Panc1 (cell line): ENCODE measurements at regions not wholly inside any gene's neighbourhood (a gene's known extent, or its start where the extent isn't known, plus 50 kb on each side); places are given as distances from the start of the nearest gene placed in this dataset.

Experiments used
- ATAC-seq: fragments of 200-7000 bp; cut with Tn5 transposase; 2 replicates; pipeline ENCODE4 v1.9.1; 2020; ENCODE audit warnings: mild to moderate bottlenecking, moderate library complexity
- BruUV-seq: library from RNA; stranded (reverse); fragments of 400-500 nt; replicated peaks from 2 replicates; lab custom pipeline; 2021; lab: Mats Ljungman, UMichigan
- CTCF ChIA-PET: fragments of 300-600 bp; sonication (Branson Sonifier 250); formaldehyde crosslinking; loops from one replicate; lab custom pipeline; 2022; ENCODE audit warnings: antibody characterized with exemption; lab: Charles Lee
- POLR2A ChIA-PET: fragments of 300-600 bp; sonication (Branson Sonifier 250); formaldehyde crosslinking; loops from one replicate; lab custom pipeline; 2022; ENCODE audit warnings: antibody characterized with exemption; lab: Charles Lee
- DNase-seq: peaks from one replicate; pipeline ENCODE4 v3.0.0-alpha.2; 2010; ENCODE audit warnings: low read depth, low spot score
- H3K27ac ChIP-seq: 2 replicates; pipeline ENCODE4 v1.5.1; 2011; ENCODE audit warnings: mild to moderate bottlenecking, low read length, inconsistent platforms
- H3K27me3 ChIP-seq: fragments of 200-500 bp; sonication (Bioruptor generic); 2 replicates; pipeline ENCODE4 v1.6.0; 2014; ENCODE audit warnings: low read length, inconsistent platforms; ENCODE audit not compliant: control insufficient read depth, insufficient read depth
- H3K36me3 ChIP-seq: fragments of 200-500 bp; sonication (Bioruptor generic); 2 replicates; pipeline ENCODE4 v1.5.1; 2014; ENCODE audit warnings: inconsistent platforms, mild to moderate bottlenecking, low read length, moderate library complexity; ENCODE audit not compliant: control insufficient read depth, insufficient read depth
- H3K4me1 ChIP-seq: 2 replicates; pipeline ENCODE4 v1.5.1; 2011; ENCODE audit warnings: inconsistent platforms, mild to moderate bottlenecking, low read length, moderate library complexity; ENCODE audit not compliant: control insufficient read depth, insufficient read depth
- H3K4me3 ChIP-seq, 2 experiments: 2 replicates each; pipeline ENCODE4 v1.5.1; 2011 to 2012; ENCODE audit warnings: low read depth in 2 of 2, low read length in 2 of 2, mild to moderate bottlenecking in 2 of 2, inconsistent platforms in 1 of 2, moderate library complexity in 1 of 2
- H3K9me3 ChIP-seq: fragments of 200-500 bp; sonication (Bioruptor generic); 2 replicates; pipeline ENCODE4 v1.5.1; 2014; ENCODE audit warnings: low read depth, mild to moderate bottlenecking, inconsistent platforms, low read length, moderate library complexity; ENCODE audit not compliant: control insufficient read depth, insufficient read depth
- POLR2AphosphoS5 ChIP-seq: IDR thresholded peaks from 2 replicates; pipeline ENCODE4 v1.6.1; 2012; ENCODE audit warnings: mild to moderate bottlenecking, low read depth, low read length, moderate library complexity
- SIN3A ChIP-seq: IDR thresholded peaks from 2 replicates; pipeline ENCODE4 v1.6.1; 2012; ENCODE audit warnings: low read depth, mild to moderate bottlenecking, low read length, moderate library complexity, borderline replicate concordance; ENCODE audit not compliant: insufficient read depth
- TCF7L2 ChIP-seq: IDR thresholded peaks from 2 replicates; pipeline ENCODE4 v1.6.1; 2011; ENCODE audit warnings: mild to moderate bottlenecking, low read depth, low read length, inconsistent platforms
- in situ Hi-C: cut with HindIII; loops from 2 replicates; pipeline ENCODE4 v1.10.0; 2016; ENCODE audit warnings: low sequenced_read_pairs, low pct_unique_long_range_greater_than_20kb
- intact Hi-C: fragments of 100-400 bp; cut with micrococcal nuclease; formaldehyde crosslinking; loops from one replicate; pipeline ENCODE4 v1.10.0; 2022; ENCODE audit not compliant: unreplicated experiment
- TF ChIP-seq, protein P1 (sequence below), 2 experiments: IDR thresholded peaks; 2 replicates each; pipeline ENCODE4 v1.6.1; 2011 to 2012; ENCODE audit warnings: low read depth in 2 of 2, control low read depth in 1 of 2, low read length in 1 of 2, mild to moderate bottlenecking in 1 of 2, moderate library complexity in 1 of 2; ENCODE audit not compliant: insufficient read depth in 1 of 2
- TF ChIP-seq, protein P2 (sequence below): fragments of 450-650 bp; IDR thresholded peaks from 2 replicates; pipeline ENCODE4 v1.5.1; 2017; ENCODE audit warnings: mild to moderate bottlenecking

- H3K4me3 ChIP-seq = no peak overlapping the region
- ATAC-seq (no peak), DNase-seq (no peak)
- intact Hi-C loops (no loop called here), in situ Hi-C loops (no loop called here)
- CTCF ChIA-PET = no interaction called here
- POLR2A ChIA-PET = no interaction called here
- H3K27me3 ChIP-seq = no peaks in the 10 kb centered on the region
- no peak overlapping the region for H3K27ac ChIP-seq
- BruUV-seq = no TSS peak
- H3K36me3 ChIP-seq = no peaks in the 10 kb centered on the region
- H3K4me1 ChIP-seq = no peaks in the 10 kb centered on the region
- no peaks in the 10 kb centered on the region for H3K9me3 ChIP-seq
- TF ChIP-seq, protein P1, sequence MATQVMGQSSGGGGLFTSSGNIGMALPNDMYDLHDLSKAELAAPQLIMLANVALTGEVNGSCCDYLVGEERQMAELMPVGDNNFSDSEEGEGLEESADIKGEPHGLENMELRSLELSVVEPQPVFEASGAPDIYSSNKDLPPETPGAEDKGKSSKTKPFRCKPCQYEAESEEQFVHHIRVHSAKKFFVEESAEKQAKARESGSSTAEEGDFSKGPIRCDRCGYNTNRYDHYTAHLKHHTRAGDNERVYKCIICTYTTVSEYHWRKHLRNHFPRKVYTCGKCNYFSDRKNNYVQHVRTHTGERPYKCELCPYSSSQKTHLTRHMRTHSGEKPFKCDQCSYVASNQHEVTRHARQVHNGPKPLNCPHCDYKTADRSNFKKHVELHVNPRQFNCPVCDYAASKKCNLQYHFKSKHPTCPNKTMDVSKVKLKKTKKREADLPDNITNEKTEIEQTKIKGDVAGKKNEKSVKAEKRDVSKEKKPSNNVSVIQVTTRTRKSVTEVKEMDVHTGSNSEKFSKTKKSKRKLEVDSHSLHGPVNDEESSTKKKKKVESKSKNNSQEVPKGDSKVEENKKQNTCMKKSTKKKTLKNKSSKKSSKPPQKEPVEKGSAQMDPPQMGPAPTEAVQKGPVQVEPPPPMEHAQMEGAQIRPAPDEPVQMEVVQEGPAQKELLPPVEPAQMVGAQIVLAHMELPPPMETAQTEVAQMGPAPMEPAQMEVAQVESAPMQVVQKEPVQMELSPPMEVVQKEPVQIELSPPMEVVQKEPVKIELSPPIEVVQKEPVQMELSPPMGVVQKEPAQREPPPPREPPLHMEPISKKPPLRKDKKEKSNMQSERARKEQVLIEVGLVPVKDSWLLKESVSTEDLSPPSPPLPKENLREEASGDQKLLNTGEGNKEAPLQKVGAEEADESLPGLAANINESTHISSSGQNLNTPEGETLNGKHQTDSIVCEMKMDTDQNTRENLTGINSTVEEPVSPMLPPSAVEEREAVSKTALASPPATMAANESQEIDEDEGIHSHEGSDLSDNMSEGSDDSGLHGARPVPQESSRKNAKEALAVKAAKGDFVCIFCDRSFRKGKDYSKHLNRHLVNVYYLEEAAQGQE (IDR thresholded peaks at IDR 0.05; ENCODE audit: insufficient read depth in 1 of 2, low read depth in 2 of 2, low read length in 1 of 2) = no peak
- TF ChIP-seq, protein P2, sequence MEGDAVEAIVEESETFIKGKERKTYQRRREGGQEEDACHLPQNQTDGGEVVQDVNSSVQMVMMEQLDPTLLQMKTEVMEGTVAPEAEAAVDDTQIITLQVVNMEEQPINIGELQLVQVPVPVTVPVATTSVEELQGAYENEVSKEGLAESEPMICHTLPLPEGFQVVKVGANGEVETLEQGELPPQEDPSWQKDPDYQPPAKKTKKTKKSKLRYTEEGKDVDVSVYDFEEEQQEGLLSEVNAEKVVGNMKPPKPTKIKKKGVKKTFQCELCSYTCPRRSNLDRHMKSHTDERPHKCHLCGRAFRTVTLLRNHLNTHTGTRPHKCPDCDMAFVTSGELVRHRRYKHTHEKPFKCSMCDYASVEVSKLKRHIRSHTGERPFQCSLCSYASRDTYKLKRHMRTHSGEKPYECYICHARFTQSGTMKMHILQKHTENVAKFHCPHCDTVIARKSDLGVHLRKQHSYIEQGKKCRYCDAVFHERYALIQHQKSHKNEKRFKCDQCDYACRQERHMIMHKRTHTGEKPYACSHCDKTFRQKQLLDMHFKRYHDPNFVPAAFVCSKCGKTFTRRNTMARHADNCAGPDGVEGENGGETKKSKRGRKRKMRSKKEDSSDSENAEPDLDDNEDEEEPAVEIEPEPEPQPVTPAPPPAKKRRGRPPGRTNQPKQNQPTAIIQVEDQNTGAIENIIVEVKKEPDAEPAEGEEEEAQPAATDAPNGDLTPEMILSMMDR = no peak
- no peak for TF ChIP-seq SIN3A
- no peak for TF ChIP-seq TCF7L2
- TF ChIP-seq POLR2AphosphoS5 = no peak
Measured at GRCh38 chr7:41000042-41000441, 702.8 kb downstream of the INHBA start.

GRCh38 chr7:40996233-40996677 lies 706.6 kb downstream of the INHBA start:
- BruUV-seq = no TSS peak
- CTCF ChIA-PET = no interaction called here
- no peak for DNase-seq
- Histone ChIP-seq H3K9me3 (no peaks in the 10 kb centered on the region), H3K4me1 (no peaks in the 10 kb centered on the region), H3K27ac (no peak overlapping the region), H3K4me3 (no peak overlapping the region), H3K27me3 (no peaks in the 10 kb centered on the region), H3K36me3 (no peaks in the 10 kb centered on the region)
- no peak for ATAC-seq
- intact Hi-C loops = no loop called here
- in situ Hi-C loops = no loop called here
- POLR2A ChIA-PET = interaction anchor here (0.6 kb wide), 1 partner anchor 116 kb away, joined by 3 read pairs; no protein-coding TSS in a partner anchor
- TF ChIP-seq POLR2AphosphoS5 = no peak
- TF ChIP-seq TCF7L2 = no peak
- TF ChIP-seq, protein P2 = no peak
- TF ChIP-seq, protein P1 (IDR thresholded peaks at IDR 0.05; ENCODE audit: insufficient read depth in 1 of 2, low read depth in 2 of 2, low read length in 1 of 2) = no peak
- TF ChIP-seq SIN3A = no peak
